Right lobe of liver (tissue), 4 donors: ENCODE measurements at regions not wholly inside any gene's neighbourhood (a gene's known extent, or its start where the extent isn't known, plus 50 kb on each side); places are given as distances from the start of the nearest gene placed in this dataset.

Source experiments
- POLR2A ChIP-seq: fragments of 450-650 bp; IDR thresholded peaks from one replicate; pipeline ENCODE4 v1.6.1; 2017; ENCODE audit warnings: antibody characterized with exemption, mild to moderate bottlenecking
- TF ChIP-seq, protein P1 (sequence below), 4 donors: fragments of 200-600 bp in 3 of 4; fragments of 450-650 bp in 1 of 4; IDR thresholded peaks; one replicate each; pipeline versions ENCODE4 v1.5.1 to v1.8.0; 2016 to 2022; ENCODE audit warnings: antibody characterized with exemption in 4 of 4, mild to moderate bottlenecking in 2 of 4
- donor health status: DM: no; HTN: no; CAD: no.
- donor health status: DM: no; HTN: no; CAD: no.
- donor health status: DM: no; HTN: yes; CAD: no.

DNA sequence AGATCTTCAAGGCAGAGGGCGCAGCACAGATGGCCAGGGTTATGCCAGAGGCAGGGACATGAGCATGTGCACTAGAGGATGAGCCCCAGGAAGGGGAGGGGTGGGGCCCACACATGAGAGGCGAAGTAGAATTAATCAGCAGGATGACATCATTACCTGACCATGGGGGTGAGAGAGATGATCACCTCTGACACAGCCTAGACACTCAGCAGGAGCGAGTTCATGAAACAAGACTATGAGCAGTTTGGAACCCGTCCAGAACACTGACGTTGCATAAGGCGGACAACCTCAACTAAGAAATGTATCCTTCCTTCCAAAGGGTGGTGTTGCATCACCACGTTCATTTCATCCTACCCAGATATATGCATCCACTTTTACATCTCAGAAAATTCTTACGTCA, 446.7 kb upstream of the TENM3 start:
- TF ChIP-seq, protein P1, sequence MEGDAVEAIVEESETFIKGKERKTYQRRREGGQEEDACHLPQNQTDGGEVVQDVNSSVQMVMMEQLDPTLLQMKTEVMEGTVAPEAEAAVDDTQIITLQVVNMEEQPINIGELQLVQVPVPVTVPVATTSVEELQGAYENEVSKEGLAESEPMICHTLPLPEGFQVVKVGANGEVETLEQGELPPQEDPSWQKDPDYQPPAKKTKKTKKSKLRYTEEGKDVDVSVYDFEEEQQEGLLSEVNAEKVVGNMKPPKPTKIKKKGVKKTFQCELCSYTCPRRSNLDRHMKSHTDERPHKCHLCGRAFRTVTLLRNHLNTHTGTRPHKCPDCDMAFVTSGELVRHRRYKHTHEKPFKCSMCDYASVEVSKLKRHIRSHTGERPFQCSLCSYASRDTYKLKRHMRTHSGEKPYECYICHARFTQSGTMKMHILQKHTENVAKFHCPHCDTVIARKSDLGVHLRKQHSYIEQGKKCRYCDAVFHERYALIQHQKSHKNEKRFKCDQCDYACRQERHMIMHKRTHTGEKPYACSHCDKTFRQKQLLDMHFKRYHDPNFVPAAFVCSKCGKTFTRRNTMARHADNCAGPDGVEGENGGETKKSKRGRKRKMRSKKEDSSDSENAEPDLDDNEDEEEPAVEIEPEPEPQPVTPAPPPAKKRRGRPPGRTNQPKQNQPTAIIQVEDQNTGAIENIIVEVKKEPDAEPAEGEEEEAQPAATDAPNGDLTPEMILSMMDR (IDR thresholded peaks at IDR 0.05) = no peak
- TF ChIP-seq POLR2A = no peak
